GM12878 (cell line): ENCODE measurements at regions not wholly inside any gene's neighbourhood (a gene's known extent, or its start where the extent isn't known, plus 50 kb on each side); places are given as distances from the start of the nearest gene placed in this dataset.

Experiments
- EGR1 ChIP-seq, 2 experiments: IDR thresholded peaks; 1 replicate in 1 of 2; 2 replicates in 1 of 2; pipeline ENCODE4 v1.6.1; 2011 to 2012; ENCODE audit warnings: low read depth in 2 of 2, low read length in 2 of 2, borderline replicate concordance in 1 of 2, mild to moderate bottlenecking in 1 of 2, moderate library complexity in 1 of 2
- FOXM1 ChIP-seq: IDR thresholded peaks from 2 replicates; pipeline ENCODE4 v1.6.1; 2012; ENCODE audit warnings: low read depth, mild to moderate bottlenecking, inconsistent platforms, low read length, moderate library complexity
- GABPA ChIP-seq: IDR thresholded peaks from 2 replicates; pipeline ENCODE4 v1.6.1; 2014; ENCODE audit warnings: antibody characterized with exemption, low read depth, mild to moderate bottlenecking, inconsistent platforms
- MYB ChIP-seq: fragments of 150-350 bp; IDR thresholded peaks from 2 replicates; pipeline ENCODE4 v1.6.1; 2014; ENCODE audit warnings: mild to moderate bottlenecking, low read depth, low read length, borderline replicate concordance
- POU2F2 ChIP-seq: IDR thresholded peaks from 3 replicates; pipeline ENCODE4 v1.6.1; 2011; ENCODE audit warnings: low read depth, mild to moderate bottlenecking, low read length, borderline replicate concordance
- SMARCA5 ChIP-seq: fragments of 450-650 bp; IDR thresholded peaks from 2 replicates; pipeline ENCODE4 v1.6.1; 2017; ENCODE audit warnings: mild to moderate bottlenecking
- SP1 ChIP-seq: IDR thresholded peaks from one replicate; pipeline ENCODE4 v1.6.1; 2011; ENCODE audit warnings: low read depth, low read length
- SREBF1 ChIP-seq: IDR thresholded peaks from 2 replicates; pipeline ENCODE4 v1.6.1; 2012; ENCODE audit warnings: mild to moderate bottlenecking, low read length
- ZNF274 ChIP-seq: IDR thresholded peaks from one replicate; pipeline ENCODE4 v1.8.0; 2011; ENCODE audit not compliant: insufficient read length, insufficient read depth
- TF ChIP-seq, protein P1 (sequence below): fragments of 450-650 bp; IDR thresholded peaks from 2 replicates; pipeline ENCODE4 v1.6.1; 2017; ENCODE audit warnings: mild to moderate bottlenecking, moderate library complexity
- TF ChIP-seq, protein P2 (sequence below): IDR thresholded peaks from 2 replicates; pipeline ENCODE4 v1.6.1; 2012; ENCODE audit warnings: improper control_type of control experiment, low read depth, low read length; ENCODE audit not compliant: insufficient replicate concordance

DNA sequence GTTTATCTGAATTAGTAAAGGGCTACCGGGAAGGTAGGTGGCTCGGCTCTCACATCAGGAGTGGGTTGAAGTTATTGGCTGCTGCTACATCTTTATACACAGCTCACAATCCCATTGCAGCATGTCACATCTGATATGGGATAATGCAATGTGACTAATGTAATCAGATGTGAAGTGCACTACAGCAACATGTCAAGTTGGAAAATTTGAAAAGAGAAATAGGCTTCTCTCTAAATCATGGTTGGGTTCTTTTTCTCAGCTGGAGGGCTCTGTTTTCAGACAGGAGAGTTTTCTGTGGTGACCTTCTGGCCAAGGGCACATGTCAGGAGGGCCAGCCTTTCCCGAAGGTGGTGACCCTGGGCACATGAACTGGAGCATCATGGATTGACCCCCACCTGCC, 337.5 kb downstream of the HRH4 start (continued):
- TF ChIP-seq ZNF274, result no peak
- TF ChIP-seq, protein P1, sequence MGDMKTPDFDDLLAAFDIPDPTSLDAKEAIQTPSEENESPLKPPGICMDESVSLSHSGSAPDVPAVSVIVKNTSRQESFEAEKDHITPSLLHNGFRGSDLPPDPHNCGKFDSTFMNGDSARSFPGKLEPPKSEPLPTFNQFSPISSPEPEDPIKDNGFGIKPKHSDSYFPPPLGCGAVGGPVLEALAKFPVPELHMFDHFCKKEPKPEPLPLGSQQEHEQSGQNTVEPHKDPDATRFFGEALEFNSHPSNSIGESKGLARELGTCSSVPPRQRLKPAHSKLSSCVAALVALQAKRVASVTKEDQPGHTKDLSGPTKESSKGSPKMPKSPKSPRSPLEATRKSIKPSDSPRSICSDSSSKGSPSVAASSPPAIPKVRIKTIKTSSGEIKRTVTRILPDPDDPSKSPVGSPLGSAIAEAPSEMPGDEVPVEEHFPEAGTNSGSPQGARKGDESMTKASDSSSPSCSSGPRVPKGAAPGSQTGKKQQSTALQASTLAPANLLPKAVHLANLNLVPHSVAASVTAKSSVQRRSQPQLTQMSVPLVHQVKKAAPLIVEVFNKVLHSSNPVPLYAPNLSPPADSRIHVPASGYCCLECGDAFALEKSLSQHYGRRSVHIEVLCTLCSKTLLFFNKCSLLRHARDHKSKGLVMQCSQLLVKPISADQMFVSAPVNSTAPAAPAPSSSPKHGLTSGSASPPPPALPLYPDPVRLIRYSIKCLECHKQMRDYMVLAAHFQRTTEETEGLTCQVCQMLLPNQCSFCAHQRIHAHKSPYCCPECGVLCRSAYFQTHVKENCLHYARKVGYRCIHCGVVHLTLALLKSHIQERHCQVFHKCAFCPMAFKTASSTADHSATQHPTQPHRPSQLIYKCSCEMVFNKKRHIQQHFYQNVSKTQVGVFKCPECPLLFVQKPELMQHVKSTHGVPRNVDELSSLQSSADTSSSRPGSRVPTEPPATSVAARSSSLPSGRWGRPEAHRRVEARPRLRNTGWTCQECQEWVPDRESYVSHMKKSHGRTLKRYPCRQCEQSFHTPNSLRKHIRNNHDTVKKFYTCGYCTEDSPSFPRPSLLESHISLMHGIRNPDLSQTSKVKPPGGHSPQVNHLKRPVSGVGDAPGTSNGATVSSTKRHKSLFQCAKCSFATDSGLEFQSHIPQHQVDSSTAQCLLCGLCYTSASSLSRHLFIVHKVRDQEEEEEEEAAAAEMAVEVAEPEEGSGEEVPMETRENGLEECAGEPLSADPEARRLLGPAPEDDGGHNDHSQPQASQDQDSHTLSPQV, result no peak
- no peak for TF ChIP-seq SREBF1
- TF ChIP-seq FOXM1, result no peak
- no peak for TF ChIP-seq GABPA
- no peak for TF ChIP-seq SMARCA5
- no peak for TF ChIP-seq MYB
- TF ChIP-seq, protein P2, sequence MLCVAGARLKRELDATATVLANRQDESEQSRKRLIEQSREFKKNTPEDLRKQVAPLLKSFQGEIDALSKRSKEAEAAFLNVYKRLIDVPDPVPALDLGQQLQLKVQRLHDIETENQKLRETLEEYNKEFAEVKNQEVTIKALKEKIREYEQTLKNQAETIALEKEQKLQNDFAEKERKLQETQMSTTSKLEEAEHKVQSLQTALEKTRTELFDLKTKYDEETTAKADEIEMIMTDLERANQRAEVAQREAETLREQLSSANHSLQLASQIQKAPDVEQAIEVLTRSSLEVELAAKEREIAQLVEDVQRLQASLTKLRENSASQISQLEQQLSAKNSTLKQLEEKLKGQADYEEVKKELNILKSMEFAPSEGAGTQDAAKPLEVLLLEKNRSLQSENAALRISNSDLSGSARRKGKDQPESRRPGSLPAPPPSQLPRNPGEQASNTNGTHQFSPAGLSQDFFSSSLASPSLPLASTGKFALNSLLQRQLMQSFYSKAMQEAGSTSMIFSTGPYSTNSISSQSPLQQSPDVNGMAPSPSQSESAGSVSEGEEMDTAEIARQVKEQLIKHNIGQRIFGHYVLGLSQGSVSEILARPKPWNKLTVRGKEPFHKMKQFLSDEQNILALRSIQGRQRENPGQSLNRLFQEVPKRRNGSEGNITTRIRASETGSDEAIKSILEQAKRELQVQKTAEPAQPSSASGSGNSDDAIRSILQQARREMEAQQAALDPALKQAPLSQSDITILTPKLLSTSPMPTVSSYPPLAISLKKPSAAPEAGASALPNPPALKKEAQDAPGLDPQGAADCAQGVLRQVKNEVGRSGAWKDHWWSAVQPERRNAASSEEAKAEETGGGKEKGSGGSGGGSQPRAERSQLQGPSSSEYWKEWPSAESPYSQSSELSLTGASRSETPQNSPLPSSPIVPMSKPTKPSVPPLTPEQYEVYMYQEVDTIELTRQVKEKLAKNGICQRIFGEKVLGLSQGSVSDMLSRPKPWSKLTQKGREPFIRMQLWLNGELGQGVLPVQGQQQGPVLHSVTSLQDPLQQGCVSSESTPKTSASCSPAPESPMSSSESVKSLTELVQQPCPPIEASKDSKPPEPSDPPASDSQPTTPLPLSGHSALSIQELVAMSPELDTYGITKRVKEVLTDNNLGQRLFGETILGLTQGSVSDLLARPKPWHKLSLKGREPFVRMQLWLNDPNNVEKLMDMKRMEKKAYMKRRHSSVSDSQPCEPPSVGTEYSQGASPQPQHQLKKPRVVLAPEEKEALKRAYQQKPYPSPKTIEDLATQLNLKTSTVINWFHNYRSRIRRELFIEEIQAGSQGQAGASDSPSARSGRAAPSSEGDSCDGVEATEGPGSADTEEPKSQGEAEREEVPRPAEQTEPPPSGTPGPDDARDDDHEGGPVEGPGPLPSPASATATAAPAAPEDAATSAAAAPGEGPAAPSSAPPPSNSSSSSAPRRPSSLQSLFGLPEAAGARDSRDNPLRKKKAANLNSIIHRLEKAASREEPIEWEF, result no peak
- TF ChIP-seq POU2F2, result no peak
- TF ChIP-seq SP1, result no peak
- no peak for TF ChIP-seq EGR1 (IDR thresholded peaks at IDR 0.05; ENCODE audit: borderline replicate concordance in 1 of 2, low read depth in 2 of 2, low read length in 2 of 2)
